ENCODE measurements at regions not wholly inside any gene's neighbourhood (a gene's known extent, or its start where the extent isn't known, plus 50 kb on each side); places are given as distances from the start of the nearest gene placed in this dataset.

- no peak for DNase-seq
These were observed 685.0 kb downstream of the MATN1 start for GRCh38 chr1:30038134-30039025.

DNA sequence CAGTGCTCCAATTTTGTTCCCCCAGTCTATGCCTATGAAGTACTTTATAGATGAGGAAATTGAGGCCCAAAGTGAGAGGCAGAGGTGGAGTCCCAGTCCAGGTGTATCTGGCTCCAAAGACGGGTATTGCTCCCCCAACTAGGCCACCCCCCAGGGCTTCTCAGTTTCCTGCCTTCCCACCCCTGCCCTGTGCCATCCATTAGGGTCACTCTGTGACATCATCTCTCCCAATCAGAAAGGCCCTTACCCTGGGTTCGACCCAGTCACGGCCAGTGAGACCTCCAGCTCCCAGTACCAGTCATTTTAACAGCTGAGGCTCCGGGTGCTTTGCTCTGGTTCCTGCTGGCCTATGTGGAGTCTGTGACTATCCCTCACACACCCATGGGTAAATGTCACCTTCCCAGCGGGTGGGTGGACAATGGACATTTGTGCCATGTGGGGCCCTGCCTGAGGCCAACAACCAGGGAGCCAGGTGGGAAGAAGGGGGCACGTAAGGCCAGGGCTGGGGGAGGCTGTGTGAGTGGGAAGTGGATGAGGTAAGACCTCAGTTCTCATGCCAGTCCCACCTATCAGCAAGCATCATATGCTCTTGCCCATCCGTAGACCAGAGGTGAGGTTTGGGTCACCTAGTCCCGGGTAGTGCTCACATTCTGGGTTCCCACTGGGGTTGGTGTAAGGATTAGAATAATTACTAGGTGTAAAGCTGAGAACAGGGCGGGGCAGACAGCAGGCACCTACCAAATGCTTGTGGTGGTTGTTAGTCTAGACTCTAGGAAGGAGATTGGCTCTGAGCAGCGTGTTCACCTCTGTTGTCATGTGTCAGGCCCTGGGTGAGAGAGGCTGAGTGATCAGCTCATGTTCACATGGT is 685.9 kb downstream of the MATN1 start:
- DNase-seq, result no peak

DNA sequence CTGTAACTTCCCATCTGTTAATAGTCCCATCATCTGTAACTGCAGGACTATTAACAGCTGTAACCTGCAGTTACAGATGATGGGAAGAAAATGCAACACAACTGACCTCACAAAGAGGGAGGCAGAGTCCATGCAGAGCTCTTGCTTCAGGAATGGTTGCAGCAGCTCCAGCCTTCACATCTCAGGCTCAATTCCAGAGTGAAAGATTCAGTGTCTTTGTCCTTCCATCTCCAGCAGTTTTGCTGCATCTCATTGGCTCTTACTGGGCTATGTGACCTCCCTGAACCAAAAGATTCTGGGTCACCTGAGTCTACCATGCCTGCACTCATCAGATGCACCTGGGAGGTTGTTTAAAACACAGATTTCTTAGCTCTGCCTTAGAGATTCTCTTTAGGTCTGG is 686.7 kb downstream of the MATN1 start:
- no peak for DNase-seq

DNA sequence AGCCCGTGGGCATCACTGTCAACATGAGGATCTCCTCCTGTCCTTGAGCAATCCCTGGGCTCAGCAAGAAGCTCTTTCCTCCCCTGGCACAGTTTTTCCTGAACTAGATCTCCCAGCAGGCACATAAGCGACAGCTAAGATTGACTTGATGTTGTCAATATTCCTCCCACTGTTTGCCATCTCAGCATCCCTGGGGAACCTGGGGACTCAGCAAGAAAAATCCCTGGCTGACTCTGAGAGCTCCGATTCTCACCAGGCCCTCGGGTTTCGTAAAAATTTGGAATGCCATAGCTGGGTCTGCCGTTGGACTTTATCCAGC is 687.2 kb downstream of the MATN1 start:
- no peak for DNase-seq

GRCh38 chr1:30035522-30036228 is 687.7 kb downstream of the MATN1 start:
- no peak for DNase-seq

GRCh38 chr1:30034627-30035521 is 688.5 kb downstream of the MATN1 start:
- peak; percentile 70 for DNase-seq

DNA sequence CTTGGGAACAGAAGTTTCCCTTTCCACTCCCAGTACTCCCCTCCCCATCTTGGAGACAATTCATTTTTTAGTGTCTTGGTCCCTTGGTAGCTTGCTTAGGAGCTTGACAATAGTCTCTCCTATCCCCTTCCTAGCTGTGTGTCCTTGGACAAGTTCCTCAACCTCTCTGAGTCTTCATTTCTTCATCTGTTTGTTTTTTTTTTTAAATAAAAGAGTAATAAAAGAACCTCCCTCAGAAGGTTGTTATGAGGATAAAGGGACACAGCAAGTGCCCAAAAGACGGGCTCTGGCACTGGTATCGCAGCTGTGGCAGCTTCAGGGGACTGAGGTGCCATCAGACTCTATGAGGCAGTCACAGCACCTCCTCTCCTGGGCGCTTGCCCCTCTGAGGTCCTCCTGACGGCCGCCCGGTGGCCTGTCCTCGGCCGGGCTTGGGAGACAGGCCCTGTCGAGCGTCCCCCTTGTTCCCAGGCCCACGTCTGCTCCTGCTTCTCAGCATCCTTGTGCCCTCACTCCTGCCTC is 689.2 kb downstream of the MATN1 start:
- DNase-seq, result no peak

GRCh38 chr1:30033256-30034104 is 689.9 kb downstream of the MATN1 start:
- no peak for DNase-seq

DNA sequence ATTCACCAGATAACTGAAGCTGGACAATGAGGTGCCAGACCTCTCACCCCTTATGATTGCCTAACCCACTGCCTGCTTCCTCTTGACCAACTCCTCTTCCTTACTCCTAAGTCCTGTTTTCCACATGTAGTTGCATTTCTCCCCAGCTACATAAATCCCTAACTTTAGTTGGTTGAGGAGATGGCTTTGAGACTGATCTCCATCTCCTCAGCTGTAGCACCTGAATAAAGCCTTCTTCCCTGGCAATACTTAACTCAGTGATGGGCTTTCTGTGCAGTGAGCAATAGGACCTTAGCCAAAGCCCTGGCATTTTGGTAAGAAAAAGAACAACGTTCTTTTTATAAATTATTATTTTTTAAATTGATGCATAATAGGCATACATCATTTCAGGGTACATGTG is 691.1 kb downstream of the MATN1 start:
- DNase-seq, result no peak

DNA sequence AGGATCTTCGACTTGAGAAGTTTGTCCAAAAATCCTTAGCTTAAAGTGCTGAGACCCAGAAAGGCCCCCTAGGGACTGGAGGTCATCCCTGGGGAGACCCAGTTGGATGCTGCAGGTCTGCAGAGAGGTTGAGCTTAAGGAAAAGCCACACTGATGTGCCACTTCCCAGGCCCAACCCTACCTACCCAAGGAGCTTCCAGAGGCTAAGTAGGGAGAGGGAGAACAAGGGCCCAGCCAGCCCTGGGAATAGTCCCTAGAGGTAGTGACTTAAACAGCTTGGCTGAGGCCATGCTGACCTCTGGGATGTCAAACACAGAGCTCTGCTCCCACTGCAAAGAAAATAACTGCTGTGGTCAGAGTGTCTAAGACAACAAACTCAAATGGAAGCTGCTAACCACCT is 693.7 kb downstream of the MATN1 start:
- no peak for DNase-seq

GRCh38 chr1:30028939-30029338 is 694.4 kb downstream of the MATN1 start:
- no peak for DNase-seq

- DNase-seq, result no peak
These were observed 695.1 kb downstream of the MATN1 start for GRCh38 chr1:30028283-30028682.

- no peak for DNase-seq
These were observed 696.1 kb downstream of the MATN1 start for GRCh38 chr1:30027247-30027646.

DNA sequence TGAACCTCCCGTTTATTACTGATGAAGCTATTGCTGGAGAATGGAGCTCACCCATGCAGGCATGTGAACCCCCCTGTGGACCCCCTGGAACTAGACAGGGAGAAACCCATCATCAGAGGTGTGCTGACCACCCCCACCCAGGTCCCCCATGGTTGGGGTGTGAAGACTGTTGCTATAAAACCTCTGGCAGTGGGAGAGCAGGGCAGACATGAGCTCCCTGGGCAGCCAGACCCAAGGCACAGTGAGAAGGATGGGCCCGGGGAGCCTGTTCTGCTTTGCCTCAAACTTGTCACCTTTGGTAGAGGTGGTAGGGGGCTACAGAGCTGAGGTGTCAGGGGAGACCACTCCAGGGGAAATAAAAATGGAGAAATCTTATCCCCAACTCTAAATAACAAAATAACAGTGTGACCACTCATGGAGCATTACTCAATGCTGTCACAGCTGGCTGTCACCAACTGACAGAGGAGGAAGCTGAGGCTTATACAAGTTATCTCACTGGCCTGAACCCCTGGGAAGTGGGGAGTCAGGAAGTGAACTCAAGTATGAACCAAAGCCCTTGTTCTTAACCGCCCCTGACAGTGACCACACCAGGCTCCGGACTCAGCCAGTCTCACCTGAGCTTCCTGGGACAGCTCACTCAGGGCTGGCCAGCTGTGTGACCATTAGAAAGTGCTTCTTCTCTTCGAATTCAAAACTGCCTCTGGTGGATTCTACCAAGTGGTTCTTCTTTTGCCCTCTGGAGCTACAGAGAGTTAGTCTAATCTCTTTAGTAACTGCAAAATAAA is 698.8 kb downstream of the MATN1 start:
- no peak for DNase-seq

GRCh38 chr1:30023339-30024022 is 699.9 kb downstream of the MATN1 start:
- DNase-seq, result no peak

DNA sequence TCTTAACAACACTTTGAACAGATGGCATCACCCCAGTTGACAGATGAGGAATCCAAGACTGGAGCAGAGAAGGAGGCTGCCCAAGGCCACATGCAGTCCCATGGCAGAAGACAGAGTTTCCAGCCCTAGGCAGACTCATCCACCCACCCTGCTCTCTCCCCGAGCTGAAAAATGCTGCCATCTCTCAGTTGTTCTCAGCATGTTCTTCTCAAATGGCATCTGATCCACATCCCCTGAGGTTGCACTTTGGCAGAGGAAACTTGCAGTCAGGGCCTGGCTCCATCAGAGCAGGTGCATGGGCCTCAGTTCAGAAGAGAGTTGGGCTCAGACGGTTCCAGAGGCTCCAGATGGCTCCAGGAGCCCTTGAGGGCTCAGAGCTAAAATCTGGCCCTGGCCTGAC is 709.4 kb downstream of the MATN1 start:
- no peak for DNase-seq

GRCh38 chr1:30012455-30013440 is 710.6 kb downstream of the MATN1 start:
- no peak for DNase-seq

- no peak for DNase-seq
These were observed 711.4 kb downstream of the MATN1 start for GRCh38 chr1:30011970-30012369.

Data from COR-L47 (cell line).